SK-N-SH treated with all-trans-retinoic acid at 6 μM for 48 hours (cell line): ENCODE measurements at regions not wholly inside any gene's neighbourhood (a gene's known extent, or its start where the extent isn't known, plus 50 kb on each side); places are given as distances from the start of the nearest gene placed in this dataset.

Experiments
- ISL1 ChIP-seq: fragments of 250-450 bp; sonication (Bioruptor Pico); IDR thresholded peaks from 2 replicates; pipeline ENCODE4 v2.1.2; 2022; ENCODE audit warnings: mild to moderate bottlenecking, moderate library complexity
- SNAI2 ChIP-seq: fragments of 250-450 bp; sonication (Bioruptor Pico); IDR thresholded peaks from 2 replicates; pipeline ENCODE4 v1.5.0; 2020; ENCODE audit warnings: mild to moderate bottlenecking, moderate library complexity
- TCF4 ChIP-seq: fragments of 250-450 bp; sonication (Bioruptor Pico); IDR thresholded peaks from 2 replicates; pipeline ENCODE4 v1.8.0; 2021; ENCODE audit warnings: mild to moderate bottlenecking, moderate library complexity, borderline replicate concordance
- ZC3H10 ChIP-seq: fragments of 250-450 bp; sonication (Bioruptor Pico); IDR thresholded peaks from 2 replicates; pipeline ENCODE4 v1.5.1; 2021; ENCODE audit warnings: mild to moderate bottlenecking, moderate library complexity
- ZFP30 ChIP-seq: fragments of 450-650 bp; formaldehyde crosslinking; IDR thresholded peaks from 2 replicates; pipeline ENCODE4 v1.5.0; 2022; ENCODE audit warnings: mild to moderate bottlenecking, moderate library complexity
- ZNF8 ChIP-seq: fragments of 450-650 bp; formaldehyde crosslinking; IDR thresholded peaks from 2 replicates; pipeline ENCODE4 v1.5.0; 2020; ENCODE audit warnings: mild to moderate bottlenecking, moderate library complexity
- TF ChIP-seq, protein P1 (sequence below): fragments of 250-450 bp; sonication (Bioruptor Pico); IDR thresholded peaks from 2 replicates; pipeline ENCODE4 v1.5.1; 2020; ENCODE audit warnings: low read depth, mild to moderate bottlenecking, moderate library complexity

DNA sequence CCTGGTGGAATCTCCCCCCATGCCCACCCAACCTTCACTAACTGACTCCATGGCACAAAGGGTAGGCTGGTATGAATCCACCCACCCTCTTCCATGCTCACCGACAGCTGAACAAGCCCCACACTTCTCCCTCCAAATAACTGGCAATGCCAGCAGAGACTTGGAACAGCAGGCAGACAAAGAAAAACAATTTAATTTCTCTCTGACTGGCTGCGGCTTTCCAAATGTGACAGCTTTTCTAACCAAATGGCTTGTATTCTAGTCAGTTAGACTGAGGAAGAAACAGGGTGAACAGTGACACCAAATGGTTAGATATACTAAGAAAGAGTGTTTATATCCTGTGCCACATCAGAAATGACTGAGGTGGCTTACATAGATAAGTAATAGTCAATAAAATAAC is 199.3 kb upstream of the ADAMTS3 start:
- TF ChIP-seq, protein P1, sequence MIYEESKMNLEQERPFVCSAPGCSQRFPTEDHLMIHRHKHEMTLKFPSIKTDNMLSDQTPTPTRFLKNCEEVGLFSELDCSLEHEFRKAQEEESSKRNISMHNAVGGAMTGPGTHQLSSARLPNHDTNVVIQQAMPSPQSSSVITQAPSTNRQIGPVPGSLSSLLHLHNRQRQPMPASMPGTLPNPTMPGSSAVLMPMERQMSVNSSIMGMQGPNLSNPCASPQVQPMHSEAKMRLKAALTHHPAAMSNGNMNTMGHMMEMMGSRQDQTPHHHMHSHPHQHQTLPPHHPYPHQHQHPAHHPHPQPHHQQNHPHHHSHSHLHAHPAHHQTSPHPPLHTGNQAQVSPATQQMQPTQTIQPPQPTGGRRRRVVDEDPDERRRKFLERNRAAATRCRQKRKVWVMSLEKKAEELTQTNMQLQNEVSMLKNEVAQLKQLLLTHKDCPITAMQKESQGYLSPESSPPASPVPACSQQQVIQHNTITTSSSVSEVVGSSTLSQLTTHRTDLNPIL (CRISPR knock-in tag) = no peak
- no peak for TF ChIP-seq SNAI2 (CRISPR knock-in tag)
- TF ChIP-seq ZFP30 (CRISPR knock-in tag) = no peak
- no peak for TF ChIP-seq ISL1
- no peak for TF ChIP-seq TCF4 (CRISPR knock-in tag)
- TF ChIP-seq ZC3H10 (CRISPR knock-in tag) = no peak
- no peak for TF ChIP-seq ZNF8
